HepG2 (cell line): ENCODE measurements at regions not wholly inside any gene's neighbourhood (a gene's known extent, or its start where the extent isn't known, plus 50 kb on each side); places are given as distances from the start of the nearest gene placed in this dataset.

ENCODE experiments used
- ATAC-seq: fragments of 200-7000 bp; cut with Tn5 transposase; 3 replicates; pipeline ENCODE4 v1.9.1; 2020; ENCODE audit warnings: mild to moderate bottlenecking, moderate library complexity
- BruUV-seq: library from RNA; stranded (reverse); fragments of 400-500 nt; replicated peaks from 2 replicates; lab custom pipeline; 2021; lab: Mats Ljungman, UMichigan
- CTCF ChIA-PET: fragments of 300-600 bp; formaldehyde crosslinking; extraction: SDS; loops from one replicate; lab custom pipeline; 2021; ENCODE audit warnings: low total read pairs, inconsistent platforms, low intra/inter-chr PET ratio; lab: Yijun Ruan, JAX
- POLR2A ChIA-PET: fragments of 350-600 bp; sonication (Branson Sonifier 250); formaldehyde crosslinking; loops from one replicate; lab custom pipeline; 2020; ENCODE audit warnings: antibody characterized with exemption, inconsistent platforms; lab: Yijun Ruan, JAX
- DNase-seq: peaks from one replicate; pipeline ENCODE4 v3.0.0-alpha.2; 2015; ENCODE audit warnings: low spot score
- FAIRE-seq: peaks from 3 replicates; lab custom pipeline; 2011; peaks lifted over from hg19 to GRCh38; lab: Jason Lieb, UNC
- H2AFZ ChIP-seq: one replicate; pipeline ENCODE4 v1.6.1; 2011; ENCODE audit warnings: low read length, inconsistent platforms
- H3K27ac ChIP-seq: fragments of 300-600 bp; 3 replicates; pipeline ENCODE4 v1.8.0; 2011; ENCODE audit warnings: mixed run types, mild to moderate bottlenecking, mixed read lengths, low read length, inconsistent platforms; ENCODE audit not compliant: insufficient read depth; ENCODE audit errors: extremely low read length
- H3K27me3 ChIP-seq, 2 experiments: fragments of 200-600 bp in 1 of 2; 2 replicates in 1 of 2; 3 replicates in 1 of 2; pipeline versions ENCODE4 v1.6.0 to v1.8.0; 2011; ENCODE audit warnings: low read length in 2 of 2, mild to moderate bottlenecking in 2 of 2, moderate library complexity in 2 of 2, inconsistent platforms in 1 of 2; ENCODE audit not compliant: insufficient read depth in 2 of 2, control insufficient read depth in 1 of 2
- H3K36me3 ChIP-seq, 2 experiments: fragments of 200-600 bp in 1 of 2; replicated peaks in 1 of 2; 2 replicates in 1 of 2; 3 replicates in 1 of 2; pipeline versions ENCODE4 v1.5.1 to v1.8.0; 2011; ENCODE audit warnings: low read length in 2 of 2, inconsistent platforms in 1 of 2; ENCODE audit not compliant: insufficient read depth in 2 of 2, control insufficient read depth in 1 of 2
- H3K4me1 ChIP-seq: 2 replicates; pipeline ENCODE4 v1.5.1; 2012; ENCODE audit warnings: low read length, inconsistent platforms; ENCODE audit not compliant: insufficient read depth
- H3K4me2 ChIP-seq: 2 replicates; pipeline ENCODE4 v1.6.0; 2011; ENCODE audit warnings: low read depth, low read length, inconsistent platforms
- H3K4me3 ChIP-seq, 3 experiments: fragments of 200-600 bp in 1 of 3; sonication (generic), shearing (Covaris generic) in 1 of 3; replicated peaks in 1 of 3; 2 replicates each; pipeline ENCODE4 v1.5.1; 2011 to 2016; ENCODE audit warnings: low read length in 3 of 3, inconsistent platforms in 2 of 3, low read depth in 2 of 3, mild to moderate bottlenecking in 2 of 3, control low read depth in 1 of 3, mixed read lengths in 1 of 3; ENCODE audit not compliant: insufficient read depth in 1 of 3
- H3K79me2 ChIP-seq: one replicate; pipeline ENCODE4 v1.6.1; 2011; ENCODE audit warnings: low read length, inconsistent platforms; ENCODE audit not compliant: insufficient read depth
- H3K9ac ChIP-seq: 2 replicates; pipeline ENCODE4 v1.6.0; 2011; ENCODE audit warnings: mild to moderate bottlenecking, low read depth, low read length, inconsistent platforms; ENCODE audit not compliant: insufficient read depth
- H3K9me3 ChIP-seq: 2 replicates; pipeline ENCODE4 v1.5.1; 2012; ENCODE audit warnings: mild to moderate bottlenecking, low read length
- H4K20me1 ChIP-seq: 2 replicates; pipeline ENCODE4 v1.6.0; 2011; ENCODE audit warnings: inconsistent platforms, mild to moderate bottlenecking, low read length, moderate library complexity; ENCODE audit not compliant: insufficient read depth
- ATF5 ChIP-seq: sonication (generic); formaldehyde crosslinking; IDR thresholded peaks from 2 replicates; pipeline ENCODE4 v1.4.0; 2020; ENCODE audit warnings: mild to moderate bottlenecking, low read depth, missing genetic modification reagents
- HDAC2 ChIP-seq: sonication (generic); formaldehyde crosslinking; IDR thresholded peaks from 2 replicates; pipeline ENCODE4 v1.4.0; 2020; ENCODE audit warnings: missing genetic modification reagents
- JUN ChIP-seq: sonication (generic); formaldehyde crosslinking; IDR thresholded peaks from 2 replicates; pipeline ENCODE4 v1.4.0; 2020; ENCODE audit warnings: mild to moderate bottlenecking, missing genetic modification reagents
- MBD4 ChIP-seq: IDR thresholded peaks from 2 replicates; pipeline ENCODE4 v1.6.1; 2012; ENCODE audit warnings: low read length, inconsistent platforms, borderline replicate concordance
- NKX3-1 ChIP-seq: sonication (generic); formaldehyde crosslinking; IDR thresholded peaks from 2 replicates; pipeline ENCODE4 v1.5.0; 2020; ENCODE audit warnings: missing genetic modification reagents
- ZNF124 ChIP-seq: sonication (generic); formaldehyde crosslinking; IDR thresholded peaks from 2 replicates; pipeline ENCODE4 v1.4.0; 2020; ENCODE audit warnings: missing genetic modification reagents
- ZNF234 ChIP-seq: sonication (generic); formaldehyde crosslinking; conservative IDR thresholded peaks from 2 replicates; pipeline ENCODE4 v1.5.1; 2020; ENCODE audit warnings: mild to moderate bottlenecking, missing genetic modification reagents
- ZNF382 ChIP-seq: sonication (generic); formaldehyde crosslinking; IDR thresholded peaks from 2 replicates; pipeline ENCODE4 v1.5.0; 2020; ENCODE audit warnings: missing genetic modification reagents, mild to moderate bottlenecking, borderline replicate concordance
- ZNF766 ChIP-seq: sonication (generic); formaldehyde crosslinking; IDR thresholded peaks from 2 replicates; pipeline ENCODE4 v1.5.0; 2020; ENCODE audit warnings: missing genetic modification reagents, borderline replicate concordance
- WGBS: methylation state at CpG from one replicate; pipeline ENCODE4 v1.1.6; 2017; ENCODE audit warnings: low lambda C conversion rate; 5-methylcytosine and 5-hydroxymethylcytosine counted together
- in situ Hi-C: cut with HindIII; loops from 2 replicates; pipeline ENCODE4 v1.10.0; 2017; ENCODE audit warnings: low pct_unique_long_range_greater_than_20kb; ENCODE audit not compliant: extremely low pct_ligation_motif_present
- intact Hi-C: fragments of 100-400 bp; cut with micrococcal nuclease; formaldehyde crosslinking; loops from one replicate; pipeline ENCODE4 v1.10.0; 2022; ENCODE audit not compliant: unreplicated experiment
- TF ChIP-seq, protein P1 (sequence below): sonication (generic); formaldehyde crosslinking; IDR thresholded peaks from 2 replicates; pipeline ENCODE4 v1.8.1; 2023; ENCODE audit warnings: mild to moderate bottlenecking, missing genetic modification reagents
- TF ChIP-seq, protein P2 (sequence below): sonication (generic); formaldehyde crosslinking; IDR thresholded peaks from 2 replicates; pipeline ENCODE4 v1.4.0; 2020; ENCODE audit warnings: missing genetic modification reagents

DNA sequence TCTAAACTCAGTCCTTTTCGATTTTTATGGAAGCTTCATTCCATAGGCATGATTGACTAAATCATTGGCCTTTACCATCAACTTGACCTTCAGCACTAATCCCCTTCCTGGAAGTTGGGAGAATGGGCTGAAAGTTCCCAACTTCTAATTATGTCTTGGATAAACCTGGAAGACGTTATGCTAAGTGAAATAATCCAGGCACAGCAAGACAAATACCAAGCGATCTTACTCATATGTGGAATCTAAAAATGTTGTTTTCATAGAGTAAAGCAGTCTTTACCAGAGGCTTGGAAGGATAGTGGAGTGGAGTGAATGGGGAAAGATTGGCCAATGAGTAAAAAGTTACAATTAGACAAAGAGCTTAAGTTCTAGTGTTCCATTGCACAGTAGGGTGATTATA, 1453.2 kb downstream of the PLA2G4A start:
- no peak for FAIRE-seq
- no peak overlapping the region for H3K4me3 ChIP-seq
- no peak overlapping the region for H3K4me2 ChIP-seq
- H3K27ac ChIP-seq, result no peak overlapping the region
- H4K20me1 ChIP-seq, result no peaks in the 10 kb centered on the region
- WGBS, result 1% methylated on average over 3 of the region's 3 CpGs
- ATAC-seq, result no peak
- TF ChIP-seq MBD4, result no peak
- TF ChIP-seq ZNF234 (CRISPR knock-in tag), result no peak
- no peak for TF ChIP-seq ZNF382 (CRISPR knock-in tag)
- TF ChIP-seq ZNF766, result no peak
- TF ChIP-seq JUN (CRISPR knock-in tag), result no peak
- no peak for TF ChIP-seq ZNF124
- no peak for TF ChIP-seq ATF5 (CRISPR knock-in tag)
- TF ChIP-seq, protein P1, sequence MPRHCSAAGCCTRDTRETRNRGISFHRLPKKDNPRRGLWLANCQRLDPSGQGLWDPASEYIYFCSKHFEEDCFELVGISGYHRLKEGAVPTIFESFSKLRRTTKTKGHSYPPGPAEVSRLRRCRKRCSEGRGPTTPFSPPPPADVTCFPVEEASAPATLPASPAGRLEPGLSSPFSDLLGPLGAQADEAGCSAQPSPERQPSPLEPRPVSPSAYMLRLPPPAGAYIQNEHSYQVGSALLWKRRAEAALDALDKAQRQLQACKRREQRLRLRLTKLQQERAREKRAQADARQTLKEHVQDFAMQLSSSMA (CRISPR knock-in tag), result no peak
- no peak for TF ChIP-seq NKX3-1 (CRISPR knock-in tag)
- TF ChIP-seq, protein P2, sequence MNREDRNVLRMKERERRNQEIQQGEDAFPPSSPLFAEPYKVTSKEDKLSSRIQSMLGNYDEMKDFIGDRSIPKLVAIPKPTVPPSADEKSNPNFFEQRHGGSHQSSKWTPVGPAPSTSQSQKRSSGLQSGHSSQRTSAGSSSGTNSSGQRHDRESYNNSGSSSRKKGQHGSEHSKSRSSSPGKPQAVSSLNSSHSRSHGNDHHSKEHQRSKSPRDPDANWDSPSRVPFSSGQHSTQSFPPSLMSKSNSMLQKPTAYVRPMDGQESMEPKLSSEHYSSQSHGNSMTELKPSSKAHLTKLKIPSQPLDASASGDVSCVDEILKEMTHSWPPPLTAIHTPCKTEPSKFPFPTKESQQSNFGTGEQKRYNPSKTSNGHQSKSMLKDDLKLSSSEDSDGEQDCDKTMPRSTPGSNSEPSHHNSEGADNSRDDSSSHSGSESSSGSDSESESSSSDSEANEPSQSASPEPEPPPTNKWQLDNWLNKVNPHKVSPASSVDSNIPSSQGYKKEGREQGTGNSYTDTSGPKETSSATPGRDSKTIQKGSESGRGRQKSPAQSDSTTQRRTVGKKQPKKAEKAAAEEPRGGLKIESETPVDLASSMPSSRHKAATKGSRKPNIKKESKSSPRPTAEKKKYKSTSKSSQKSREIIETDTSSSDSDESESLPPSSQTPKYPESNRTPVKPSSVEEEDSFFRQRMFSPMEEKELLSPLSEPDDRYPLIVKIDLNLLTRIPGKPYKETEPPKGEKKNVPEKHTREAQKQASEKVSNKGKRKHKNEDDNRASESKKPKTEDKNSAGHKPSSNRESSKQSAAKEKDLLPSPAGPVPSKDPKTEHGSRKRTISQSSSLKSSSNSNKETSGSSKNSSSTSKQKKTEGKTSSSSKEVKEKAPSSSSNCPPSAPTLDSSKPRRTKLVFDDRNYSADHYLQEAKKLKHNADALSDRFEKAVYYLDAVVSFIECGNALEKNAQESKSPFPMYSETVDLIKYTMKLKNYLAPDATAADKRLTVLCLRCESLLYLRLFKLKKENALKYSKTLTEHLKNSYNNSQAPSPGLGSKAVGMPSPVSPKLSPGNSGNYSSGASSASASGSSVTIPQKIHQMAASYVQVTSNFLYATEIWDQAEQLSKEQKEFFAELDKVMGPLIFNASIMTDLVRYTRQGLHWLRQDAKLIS (CRISPR knock-in tag), result no peak
- no peak for TF ChIP-seq HDAC2 (CRISPR knock-in tag)
- H3K9me3 ChIP-seq, result no peaks in the 10 kb centered on the region; the same call in 1 of the 2 replicates
- H3K79me2 ChIP-seq, result no peaks in the 10 kb centered on the region
- BruUV-seq, result no TSS peak
- no peaks in the 10 kb centered on the region for H3K36me3 ChIP-seq
- no peak overlapping the region for H2AFZ ChIP-seq
- H3K4me1 ChIP-seq, result no peaks in the 10 kb centered on the region
- DNase-seq, result no peak
- ChIA-PET CTCF (no interaction called here), POLR2A (no interaction called here)
- intact Hi-C loops (no loop called here), in situ Hi-C loops (no loop called here)
- H3K9ac ChIP-seq, result no peak overlapping the region
- H3K27me3 ChIP-seq, result no peaks in the 10 kb centered on the region
